ENCODE measurements at regions not wholly inside any gene's neighbourhood (a gene's known extent, or its start where the extent isn't known, plus 50 kb on each side); places are given as distances from the start of the nearest gene placed in this dataset.
"Not testable (repeated sequence)": the region's sequence is repeated elsewhere in the genome, so short reads cannot be mapped to it uniquely, and the experiment has no call there.

DNA sequence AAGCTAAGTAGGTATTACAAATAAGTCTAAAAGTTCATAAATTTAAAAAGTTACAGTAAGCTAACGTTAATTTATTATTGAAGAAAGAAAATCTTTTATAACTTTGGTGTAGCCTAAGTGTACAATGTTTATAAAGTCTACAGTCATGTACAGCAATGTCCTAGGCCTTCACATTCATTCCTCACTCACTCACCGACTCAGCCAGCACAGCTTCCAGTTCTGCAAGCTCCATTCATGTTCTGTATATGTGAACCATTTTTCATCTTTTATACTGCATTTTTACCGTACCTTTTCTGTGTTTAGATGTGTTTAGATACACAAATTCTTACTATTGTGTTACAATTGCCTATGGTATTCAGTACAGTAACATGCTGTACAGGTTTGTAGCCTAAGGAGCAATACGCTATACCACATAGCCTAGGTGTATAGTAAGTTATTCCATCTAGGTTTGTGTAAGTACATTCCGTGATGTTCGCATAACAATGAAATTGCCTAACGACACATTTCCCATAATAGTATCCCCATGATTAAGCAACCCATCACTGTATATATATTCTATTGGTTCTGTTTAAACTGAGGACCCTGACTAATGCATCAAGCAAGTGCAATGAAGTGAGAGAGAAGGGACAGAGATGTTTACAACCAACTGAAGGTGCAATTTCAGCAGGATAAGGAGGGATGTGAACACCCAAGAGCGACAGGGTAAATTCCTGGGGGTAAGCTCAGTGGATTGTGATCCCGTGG lies 88.9 kb upstream of the TRIO start:
- no peak for DNase-seq

DNA sequence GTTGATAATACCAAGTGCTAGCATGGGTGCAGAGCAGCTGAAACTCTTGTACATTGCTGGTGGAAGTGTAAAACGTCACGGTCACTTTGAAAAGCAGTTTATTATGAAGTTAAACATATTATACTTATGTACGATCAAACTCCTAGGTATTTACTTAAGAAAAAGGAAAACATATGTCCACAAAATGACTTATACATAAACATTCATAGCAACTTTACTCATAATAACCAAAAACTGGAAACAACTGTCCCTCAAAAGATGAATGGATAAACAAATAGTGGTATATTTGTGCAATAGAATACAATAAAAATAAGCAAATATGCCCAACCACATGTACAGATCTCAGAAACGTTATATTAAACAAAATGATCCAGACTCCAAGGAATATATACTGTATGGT lies 92.3 kb upstream of the TRIO start:
- no peak for DNase-seq

- DNase-seq, result no peak
Measured at GRCh38 chr5:14048434-14048833, 94.7 kb upstream of the TRIO start.

GRCh38 chr5:14041528-14042192 lies 97.2 kb upstream of the DNAH5 start:
- DNase-seq, result peak; percentile 59

DNA sequence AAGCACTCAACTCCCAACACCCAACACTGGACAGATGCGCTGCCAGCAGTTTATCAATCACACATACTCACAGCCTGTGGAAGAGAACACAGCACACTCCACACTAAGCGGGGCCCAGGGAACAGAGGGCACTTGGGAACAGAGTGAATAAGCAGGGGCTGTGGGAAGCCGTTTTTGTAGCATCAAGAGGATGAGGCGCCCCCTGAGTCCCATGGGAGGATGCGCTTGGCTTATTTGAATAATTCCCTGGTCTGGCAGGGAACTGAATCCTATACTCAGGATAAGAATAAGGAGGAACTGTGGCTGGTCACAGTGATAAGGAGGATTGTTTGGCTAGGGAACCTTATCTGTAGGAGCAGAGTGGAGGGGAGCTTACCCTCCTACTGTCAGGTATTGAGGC lies 96.1 kb upstream of the DNAH5 start:
- DNase-seq, result no peak

DNA sequence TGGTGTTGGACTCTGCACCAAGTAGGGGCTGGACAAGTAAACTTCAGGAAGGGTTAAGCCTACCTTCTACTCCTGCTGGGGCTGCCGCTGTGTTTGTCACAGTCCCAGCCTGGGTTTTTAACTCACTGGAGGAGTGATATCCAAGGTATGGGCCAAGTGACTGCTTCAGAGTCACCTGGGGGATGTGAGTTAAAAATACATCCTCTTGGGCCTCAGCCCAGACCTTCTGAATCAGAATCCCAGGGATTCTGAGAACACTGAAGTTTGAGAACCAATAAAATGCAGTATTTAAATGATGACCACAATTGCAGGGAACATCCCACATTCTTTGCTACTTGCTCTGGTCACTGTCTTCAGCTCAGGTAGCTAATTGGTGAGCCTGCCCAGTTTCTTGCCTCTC lies 95.1 kb upstream of the DNAH5 start:
- no peak for DNase-seq

GRCh38 chr5:14039063-14039462 lies 94.6 kb upstream of the DNAH5 start:
- no peak for DNase-seq

- DNase-seq, result no peak
Measured at GRCh38 chr5:14038341-14038959, 94.0 kb upstream of the DNAH5 start.

DNA sequence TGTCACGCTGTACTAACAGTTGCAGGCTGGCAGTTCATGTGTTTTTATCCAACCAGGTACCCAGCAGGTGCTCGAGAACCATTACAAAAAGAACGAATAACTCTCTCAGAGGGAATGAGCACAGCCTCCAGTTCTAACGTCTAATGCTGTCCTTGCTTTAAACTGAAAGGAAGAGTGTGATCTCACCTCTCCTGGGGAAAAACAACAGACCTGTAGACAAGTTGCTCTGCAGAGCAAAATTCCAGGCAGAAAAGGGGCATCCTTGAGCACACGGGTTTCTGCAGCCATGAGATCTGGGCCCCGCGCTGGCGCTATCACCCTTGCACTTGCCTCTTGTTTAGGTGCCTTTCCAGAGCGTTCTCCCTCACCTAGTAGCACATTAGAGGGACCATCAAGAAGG lies 92.5 kb upstream of the DNAH5 start:
- DNase-seq, result no peak

DNA sequence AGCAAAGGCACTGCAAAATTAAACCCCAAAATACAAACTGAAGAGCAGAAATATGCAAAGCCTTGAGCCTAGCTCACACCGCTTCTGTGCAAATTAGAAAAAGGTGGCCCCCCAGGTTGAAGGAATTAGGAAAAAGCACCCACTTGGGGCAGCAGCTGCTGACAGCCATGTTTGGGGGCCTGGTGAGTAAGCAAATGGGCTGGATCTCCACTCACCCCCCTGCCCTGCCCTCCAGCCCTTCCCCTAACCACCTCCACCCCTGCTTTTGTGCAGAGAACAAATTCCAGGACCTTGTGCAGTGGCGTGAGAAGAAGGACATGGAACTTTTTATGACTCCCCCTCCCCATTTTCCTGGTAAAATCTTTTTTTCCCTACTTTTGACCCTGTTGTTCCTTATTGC lies 92.0 kb upstream of the DNAH5 start:
- DNase-seq, result no peak

- peak; percentile 60 for DNase-seq
Measured at GRCh38 chr5:14035859-14036503, 91.5 kb upstream of the DNAH5 start.

GRCh38 chr5:14034963-14035362 lies 90.5 kb upstream of the DNAH5 start:
- DNase-seq, result no peak

GRCh38 chr5:14032918-14033317 lies 88.4 kb upstream of the DNAH5 start:
- no peak for DNase-seq

DNA sequence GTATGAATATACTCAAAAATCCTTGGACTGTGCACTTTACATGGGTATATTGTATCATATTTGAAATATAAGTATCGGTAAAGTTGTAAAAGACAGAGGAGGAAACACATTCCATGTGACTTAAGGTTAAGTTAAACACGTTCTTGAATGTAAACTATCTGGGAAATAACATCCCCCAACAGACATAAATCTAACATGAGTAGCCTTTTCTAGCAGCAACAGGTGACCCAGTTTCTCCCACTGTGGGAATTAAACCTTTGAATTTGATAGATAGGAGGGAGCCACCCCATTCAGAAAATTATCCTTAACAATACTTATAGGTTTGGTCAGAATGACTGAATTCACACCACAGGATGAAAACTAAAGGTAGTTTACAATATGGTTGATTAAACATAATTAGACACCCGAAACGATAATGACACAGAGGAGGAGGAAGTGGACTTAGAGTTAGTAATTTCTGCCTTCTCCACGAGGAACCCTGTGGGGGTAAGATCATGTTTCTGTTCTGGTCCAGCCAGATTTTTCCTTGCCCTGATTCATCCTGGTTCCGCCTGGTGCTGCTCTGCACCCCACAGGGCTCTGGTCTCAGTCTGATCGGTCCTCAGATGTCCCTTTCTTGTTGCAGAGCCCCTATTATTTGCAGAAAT lies 84.6 kb upstream of the DNAH5 start:
- no peak for DNase-seq

DNA sequence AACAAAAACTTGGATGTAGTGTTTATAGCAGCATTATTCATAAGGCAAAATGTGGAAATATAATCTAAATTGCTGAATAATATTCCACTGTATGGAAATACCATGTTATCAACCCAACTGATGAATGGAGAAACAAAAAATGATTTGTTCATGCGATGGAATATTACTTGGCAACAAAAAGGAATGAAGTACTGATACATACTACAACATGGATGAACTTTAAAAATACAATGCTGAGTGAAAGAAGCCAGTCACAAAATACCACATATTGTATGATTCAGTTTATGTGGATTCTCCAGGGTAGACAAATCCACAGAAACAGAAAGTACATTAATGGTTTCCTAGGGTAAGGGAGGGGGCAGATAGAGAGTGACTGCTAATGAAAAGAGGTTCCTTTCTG lies 83.7 kb upstream of the DNAH5 start:
- DNase-seq, result no peak

DNA sequence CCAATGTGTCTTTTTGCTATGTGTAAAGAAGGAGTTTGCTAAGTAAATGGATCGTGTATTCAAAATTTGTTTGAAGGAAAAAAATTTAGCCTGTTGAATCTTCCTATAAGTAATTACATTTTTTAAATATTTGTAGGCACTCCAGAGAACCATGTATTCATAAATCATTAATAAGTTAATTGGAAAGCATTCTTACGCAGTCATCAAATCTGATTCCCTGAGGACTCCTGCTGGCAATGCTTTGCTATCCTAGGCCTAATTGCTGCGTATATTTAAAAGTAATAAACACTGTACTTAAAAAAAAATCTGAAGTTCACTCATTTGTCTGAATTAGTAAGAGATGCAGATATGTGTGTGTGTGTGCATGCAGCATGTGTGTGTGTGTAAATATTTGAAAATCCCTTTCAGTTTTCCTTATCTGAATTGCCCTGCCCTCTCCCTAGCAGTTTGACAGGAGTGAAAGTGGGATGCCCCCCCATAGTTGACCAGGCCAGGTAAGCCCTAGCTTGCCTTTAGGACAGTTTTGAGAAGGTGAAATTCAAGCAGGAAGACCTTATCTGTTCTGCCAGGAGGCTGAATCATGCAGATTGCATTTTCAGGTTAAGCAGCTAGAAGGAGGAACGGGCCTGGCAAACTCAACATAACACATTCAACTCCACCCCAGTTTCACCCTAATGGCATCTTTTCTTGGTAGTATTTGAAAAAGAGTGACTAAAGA lies 81.2 kb upstream of the DNAH5 start:
- DNase-seq, result no peak

DNA sequence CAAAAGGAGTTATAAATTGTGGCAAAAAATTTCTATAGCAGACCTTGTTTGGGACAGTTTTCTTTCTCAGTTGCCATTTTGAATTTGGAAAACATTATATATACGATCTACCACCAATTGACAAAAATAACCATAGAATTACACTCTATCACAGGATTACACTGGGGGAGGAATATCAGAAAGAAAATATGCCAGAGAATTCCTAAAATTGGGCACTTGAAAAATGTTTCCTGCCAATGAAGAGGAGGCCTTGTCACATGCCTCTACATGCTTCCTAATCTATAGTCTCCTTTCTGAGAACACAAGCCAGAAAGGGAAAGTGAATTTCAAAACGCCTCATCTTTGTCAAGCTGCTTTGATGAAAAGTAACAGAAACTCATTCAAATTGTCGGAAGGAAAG lies 78.5 kb upstream of the DNAH5 start:
- DNase-seq, result no peak

DNA sequence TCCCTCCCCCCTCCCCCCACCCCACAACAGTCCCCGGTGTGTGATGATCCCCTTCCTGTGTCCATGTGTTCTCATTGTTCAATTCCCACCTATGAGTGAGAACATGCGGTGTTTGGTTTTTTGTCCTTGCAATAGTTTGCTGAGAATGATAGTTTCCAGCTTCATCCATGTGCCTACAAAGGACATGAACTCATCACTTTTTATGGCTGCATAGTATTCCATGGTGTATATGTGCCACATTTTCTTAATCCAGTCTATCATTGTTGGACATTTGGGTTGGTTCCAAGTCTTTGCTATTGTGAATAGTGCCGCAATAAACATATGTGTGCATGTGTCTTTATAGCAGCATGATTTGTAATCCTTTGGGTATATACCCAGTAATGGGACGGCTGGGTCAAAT lies 76.5 kb upstream of the DNAH5 start:
- DNase-seq, result not testable (repeated sequence)

- DNase-seq, result no peak
Measured at GRCh38 chr5:14019768-14020290, 75.3 kb upstream of the DNAH5 start.

DNA sequence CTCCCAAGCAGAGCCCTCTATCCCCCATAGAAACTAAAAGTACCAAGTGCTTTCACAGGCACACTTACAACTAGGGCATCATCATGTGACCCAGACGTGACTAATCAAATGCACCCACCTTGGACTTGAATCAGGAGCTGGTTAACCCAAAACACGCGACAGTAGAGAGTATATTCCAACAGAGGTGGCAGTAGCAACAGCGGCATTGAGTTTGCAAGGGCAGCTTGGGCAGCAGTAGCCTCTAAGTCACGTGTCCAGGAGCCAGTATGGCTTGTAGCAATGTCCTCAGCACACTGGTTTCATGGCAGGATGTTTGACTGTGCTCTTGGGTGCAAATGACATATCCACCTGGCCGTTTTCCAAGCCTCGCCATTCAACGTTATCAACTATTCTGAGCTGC lies 73.4 kb upstream of the DNAH5 start:
- DNase-seq, result no peak

DNA sequence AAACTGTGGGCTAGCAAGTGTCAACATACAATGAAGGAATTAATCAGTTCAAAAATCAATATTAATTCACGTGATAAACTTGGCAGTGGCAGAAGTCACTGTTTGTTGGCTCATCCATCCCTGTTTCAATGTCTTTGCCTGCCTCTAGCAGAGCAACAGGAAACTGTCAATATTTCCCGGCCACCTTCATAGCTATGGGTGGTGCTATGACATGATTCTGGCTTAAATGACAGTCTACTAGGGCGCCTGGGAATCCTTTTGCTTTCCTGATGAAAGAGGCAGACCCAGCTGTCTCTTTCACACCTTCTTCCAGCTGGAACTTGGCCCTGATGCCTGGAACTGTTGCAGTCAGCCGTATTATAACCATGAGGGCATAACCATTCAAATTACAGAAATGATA lies 72.1 kb upstream of the DNAH5 start:
- DNase-seq, result no peak
